ENCODE measurements at regions not wholly inside any gene's neighbourhood (a gene's known extent, or its start where the extent isn't known, plus 50 kb on each side); places are given as distances from the start of the nearest gene placed in this dataset.
"Not testable (repeated sequence)": the region's sequence is repeated elsewhere in the genome, so short reads cannot be mapped to it uniquely, and the experiment has no call there.

GRCh38 chr2:2466534-2466933 is 135.5 kb upstream of the MYT1L start:
- DNase-seq (ENCODE audit: low spot score): no peak

GRCh38 chr2:2464643-2465042 is 133.6 kb upstream of the MYT1L start:
- no peak for DNase-seq (ENCODE audit: low spot score)

- DNase-seq (ENCODE audit: low spot score): no peak
Observed at GRCh38 chr2:2464094-2464493, 133.0 kb upstream of the MYT1L start.

GRCh38 chr2:2456721-2457120 is 125.6 kb upstream of the MYT1L start:
- no peak for DNase-seq (ENCODE audit: low spot score)

GRCh38 chr2:2455151-2455550 is 124.1 kb upstream of the MYT1L start:
- no peak for DNase-seq (ENCODE audit: low spot score)

- DNase-seq (ENCODE audit: low spot score): no peak
Observed at GRCh38 chr2:2452961-2453360, 121.9 kb upstream of the MYT1L start.

- DNase-seq (ENCODE audit: low spot score): not testable (repeated sequence)
Observed at GRCh38 chr2:2451275-2451674, 120.2 kb upstream of the MYT1L start.

- no peak for DNase-seq (ENCODE audit: low spot score)
Observed at GRCh38 chr2:2448178-2448577, 117.1 kb upstream of the MYT1L start.

- DNase-seq (ENCODE audit: low spot score): no peak
Observed at GRCh38 chr2:2422621-2423020, 91.5 kb upstream of the MYT1L start.

GRCh38 chr2:2413525-2413924 is 82.5 kb upstream of the MYT1L start:
- no peak for DNase-seq (ENCODE audit: low spot score)

GRCh38 chr2:2410987-2411386 is 79.9 kb upstream of the MYT1L start:
- no peak for DNase-seq (ENCODE audit: low spot score)

GRCh38 chr2:2409481-2409880 is 78.4 kb upstream of the MYT1L start:
- DNase-seq (ENCODE audit: low spot score): no peak

- DNase-seq (ENCODE audit: low spot score): no peak
Observed at GRCh38 chr2:2405780-2406179, 74.7 kb upstream of the MYT1L start.

GRCh38 chr2:2400286-2401038 is 69.4 kb upstream of the MYT1L start:
- no peak for DNase-seq (ENCODE audit: low spot score)

- DNase-seq (ENCODE audit: low spot score): no peak
Observed at GRCh38 chr2:2399396-2399795, 68.3 kb upstream of the MYT1L start.

- no peak for DNase-seq (ENCODE audit: low spot score)
Observed at GRCh38 chr2:2392332-2392731, 61.3 kb upstream of the MYT1L start.

- DNase-seq (ENCODE audit: low spot score): no peak
Observed at GRCh38 chr2:2389215-2389614, 58.1 kb upstream of the MYT1L start.

All from HuH-7 (cell line).